ENCODE measurements at regions not wholly inside any gene's neighbourhood (a gene's known extent, or its start where the extent isn't known, plus 50 kb on each side); places are given as distances from the start of the nearest gene placed in this dataset.

DNA sequence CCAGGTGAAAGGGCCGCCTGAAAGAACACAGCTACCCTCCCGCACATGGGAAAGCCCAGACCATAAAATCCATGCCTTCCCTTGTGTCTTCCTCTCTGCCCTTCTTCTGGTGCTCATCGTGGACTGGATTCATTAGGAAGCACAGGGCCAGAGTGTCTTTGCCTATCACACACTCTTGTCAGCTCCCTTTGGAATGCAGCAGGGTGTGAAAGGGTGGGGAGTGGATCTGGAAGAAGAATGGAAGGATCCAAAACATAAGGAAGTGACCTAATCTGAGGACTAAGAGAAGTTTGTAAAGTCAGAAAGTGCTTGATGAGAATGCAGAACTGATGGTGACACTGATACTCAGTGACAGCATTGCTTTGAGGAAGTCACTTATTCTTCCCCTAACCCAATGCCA is 1147.3 kb upstream of the GOT2 start:
- H3K9ac ChIP-seq (ENCODE audit: low read depth in 1 of 2, low read length in 2 of 2): no peak overlapping the region
- no peaks in the 10 kb centered on the region for H3K4me1 ChIP-seq (ENCODE audit: control insufficient read depth in 4 of 4, insufficient read depth in 4 of 4, low read length in 3 of 4)
- no peak for TF ChIP-seq FOXA2 (IDR thresholded peaks at IDR 0.05)
- no peak for TF ChIP-seq YY1 (IDR thresholded peaks at IDR 0.05)
- TF ChIP-seq RXRA (IDR thresholded peaks at IDR 0.05): no peak
- TF ChIP-seq, protein P1, sequence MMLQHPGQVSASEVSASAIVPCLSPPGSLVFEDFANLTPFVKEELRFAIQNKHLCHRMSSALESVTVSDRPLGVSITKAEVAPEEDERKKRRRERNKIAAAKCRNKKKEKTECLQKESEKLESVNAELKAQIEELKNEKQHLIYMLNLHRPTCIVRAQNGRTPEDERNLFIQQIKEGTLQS (IDR thresholded peaks at IDR 0.05): no peak
- TF ChIP-seq, protein P2, sequence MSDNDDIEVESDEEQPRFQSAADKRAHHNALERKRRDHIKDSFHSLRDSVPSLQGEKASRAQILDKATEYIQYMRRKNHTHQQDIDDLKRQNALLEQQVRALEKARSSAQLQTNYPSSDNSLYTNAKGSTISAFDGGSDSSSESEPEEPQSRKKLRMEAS (IDR thresholded peaks at IDR 0.05): no peak
- no peak for TF ChIP-seq RAD21 (IDR thresholded peaks at IDR 0.05)
- TF ChIP-seq NR2F2 (IDR thresholded peaks at IDR 0.05): no peak
- no peak for TF ChIP-seq SP1 (IDR thresholded peaks at IDR 0.05)
- TF ChIP-seq TAF1 (conservative IDR thresholded peaks at IDR 0.05): no peak
- TF ChIP-seq HNF4G (IDR thresholded peaks at IDR 0.05): no peak
- TF ChIP-seq, protein P3, sequence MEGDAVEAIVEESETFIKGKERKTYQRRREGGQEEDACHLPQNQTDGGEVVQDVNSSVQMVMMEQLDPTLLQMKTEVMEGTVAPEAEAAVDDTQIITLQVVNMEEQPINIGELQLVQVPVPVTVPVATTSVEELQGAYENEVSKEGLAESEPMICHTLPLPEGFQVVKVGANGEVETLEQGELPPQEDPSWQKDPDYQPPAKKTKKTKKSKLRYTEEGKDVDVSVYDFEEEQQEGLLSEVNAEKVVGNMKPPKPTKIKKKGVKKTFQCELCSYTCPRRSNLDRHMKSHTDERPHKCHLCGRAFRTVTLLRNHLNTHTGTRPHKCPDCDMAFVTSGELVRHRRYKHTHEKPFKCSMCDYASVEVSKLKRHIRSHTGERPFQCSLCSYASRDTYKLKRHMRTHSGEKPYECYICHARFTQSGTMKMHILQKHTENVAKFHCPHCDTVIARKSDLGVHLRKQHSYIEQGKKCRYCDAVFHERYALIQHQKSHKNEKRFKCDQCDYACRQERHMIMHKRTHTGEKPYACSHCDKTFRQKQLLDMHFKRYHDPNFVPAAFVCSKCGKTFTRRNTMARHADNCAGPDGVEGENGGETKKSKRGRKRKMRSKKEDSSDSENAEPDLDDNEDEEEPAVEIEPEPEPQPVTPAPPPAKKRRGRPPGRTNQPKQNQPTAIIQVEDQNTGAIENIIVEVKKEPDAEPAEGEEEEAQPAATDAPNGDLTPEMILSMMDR (IDR thresholded peaks at IDR 0.05; ENCODE audit: low read depth, low read length, missing input control): no peak
- TF ChIP-seq, protein P4, sequence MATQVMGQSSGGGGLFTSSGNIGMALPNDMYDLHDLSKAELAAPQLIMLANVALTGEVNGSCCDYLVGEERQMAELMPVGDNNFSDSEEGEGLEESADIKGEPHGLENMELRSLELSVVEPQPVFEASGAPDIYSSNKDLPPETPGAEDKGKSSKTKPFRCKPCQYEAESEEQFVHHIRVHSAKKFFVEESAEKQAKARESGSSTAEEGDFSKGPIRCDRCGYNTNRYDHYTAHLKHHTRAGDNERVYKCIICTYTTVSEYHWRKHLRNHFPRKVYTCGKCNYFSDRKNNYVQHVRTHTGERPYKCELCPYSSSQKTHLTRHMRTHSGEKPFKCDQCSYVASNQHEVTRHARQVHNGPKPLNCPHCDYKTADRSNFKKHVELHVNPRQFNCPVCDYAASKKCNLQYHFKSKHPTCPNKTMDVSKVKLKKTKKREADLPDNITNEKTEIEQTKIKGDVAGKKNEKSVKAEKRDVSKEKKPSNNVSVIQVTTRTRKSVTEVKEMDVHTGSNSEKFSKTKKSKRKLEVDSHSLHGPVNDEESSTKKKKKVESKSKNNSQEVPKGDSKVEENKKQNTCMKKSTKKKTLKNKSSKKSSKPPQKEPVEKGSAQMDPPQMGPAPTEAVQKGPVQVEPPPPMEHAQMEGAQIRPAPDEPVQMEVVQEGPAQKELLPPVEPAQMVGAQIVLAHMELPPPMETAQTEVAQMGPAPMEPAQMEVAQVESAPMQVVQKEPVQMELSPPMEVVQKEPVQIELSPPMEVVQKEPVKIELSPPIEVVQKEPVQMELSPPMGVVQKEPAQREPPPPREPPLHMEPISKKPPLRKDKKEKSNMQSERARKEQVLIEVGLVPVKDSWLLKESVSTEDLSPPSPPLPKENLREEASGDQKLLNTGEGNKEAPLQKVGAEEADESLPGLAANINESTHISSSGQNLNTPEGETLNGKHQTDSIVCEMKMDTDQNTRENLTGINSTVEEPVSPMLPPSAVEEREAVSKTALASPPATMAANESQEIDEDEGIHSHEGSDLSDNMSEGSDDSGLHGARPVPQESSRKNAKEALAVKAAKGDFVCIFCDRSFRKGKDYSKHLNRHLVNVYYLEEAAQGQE (IDR thresholded peaks at IDR 0.05): no peak
- H3K27ac ChIP-seq (ENCODE audit: low read depth in 1 of 2, low read length in 2 of 2): no peak overlapping the region
- no peak for DNase-seq (ENCODE audit: low spot score)
- no peak overlapping the region for H3K4me3 ChIP-seq (ENCODE audit: low read depth in 1 of 3, low read length in 3 of 3)
- WGBS: 49% methylated on average over 3 of the region's 3 CpGs
- H3K36me3 ChIP-seq (ENCODE audit: control insufficient read depth in 4 of 4, insufficient read depth in 3 of 4, low read depth in 1 of 4, low read length in 3 of 4): no peaks in the 10 kb centered on the region
- H3K27me3 ChIP-seq (ENCODE audit: control insufficient read depth in 4 of 4, insufficient read depth in 4 of 4, low read length in 3 of 4): no peaks in the 10 kb centered on the region
- no peaks in the 10 kb centered on the region for H3K9me3 ChIP-seq (ENCODE audit: control insufficient read depth in 4 of 4, low read length in 3 of 4)

DNA sequence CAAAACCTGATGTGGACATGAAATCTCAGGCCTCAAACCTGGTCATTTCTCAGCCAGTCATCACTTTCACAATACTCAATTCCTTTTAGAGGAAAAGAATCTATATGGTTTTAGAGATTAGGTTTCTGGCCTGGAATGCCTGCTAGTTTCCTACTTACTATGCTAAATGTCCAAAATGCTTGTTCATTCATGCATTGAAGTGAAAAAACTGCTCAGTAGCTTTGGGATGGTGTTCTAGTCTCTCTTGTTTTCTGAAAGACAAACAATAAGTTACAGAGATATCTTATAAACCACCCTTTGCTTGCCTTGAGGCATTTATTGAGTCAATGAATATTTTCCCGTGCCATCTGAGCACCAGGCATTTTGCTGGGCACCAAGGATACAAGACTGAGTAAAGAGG is 1146.5 kb upstream of the GOT2 start:
- WGBS: 35% methylated on average over 1 of the region's 1 CpG
- Histone ChIP-seq H3K9ac (ENCODE audit: low read depth in 1 of 2, low read length in 2 of 2) (no peak overlapping the region), H3K27ac (ENCODE audit: low read depth in 1 of 2, low read length in 2 of 2) (no peak overlapping the region), H3K27me3 (ENCODE audit: control insufficient read depth in 4 of 4, insufficient read depth in 4 of 4, low read length in 3 of 4) (no peaks in the 10 kb centered on the region), H3K36me3 (ENCODE audit: control insufficient read depth in 4 of 4, insufficient read depth in 3 of 4, low read depth in 1 of 4, low read length in 3 of 4) (no peaks in the 10 kb centered on the region), H3K9me3 (ENCODE audit: control insufficient read depth in 4 of 4, low read length in 3 of 4) (no peaks in the 10 kb centered on the region), H3K4me1 (ENCODE audit: control insufficient read depth in 4 of 4, insufficient read depth in 4 of 4, low read length in 3 of 4) (no peaks in the 10 kb centered on the region), H3K4me3 (ENCODE audit: low read depth in 1 of 3, low read length in 3 of 3) (no peak overlapping the region)
- DNase-seq (ENCODE audit: low spot score): no peak
- no peak for TF ChIP-seq RXRA (IDR thresholded peaks at IDR 0.05)
- no peak for TF ChIP-seq FOXA1 (IDR thresholded peaks at IDR 0.05)
- no peak for TF ChIP-seq NR2F2 (IDR thresholded peaks at IDR 0.05)
- TF ChIP-seq, protein P1 (IDR thresholded peaks at IDR 0.05): no peak
- TF ChIP-seq, protein P3 (IDR thresholded peaks at IDR 0.05; ENCODE audit: low read depth, low read length, missing input control): no peak
- TF ChIP-seq, protein P5, sequence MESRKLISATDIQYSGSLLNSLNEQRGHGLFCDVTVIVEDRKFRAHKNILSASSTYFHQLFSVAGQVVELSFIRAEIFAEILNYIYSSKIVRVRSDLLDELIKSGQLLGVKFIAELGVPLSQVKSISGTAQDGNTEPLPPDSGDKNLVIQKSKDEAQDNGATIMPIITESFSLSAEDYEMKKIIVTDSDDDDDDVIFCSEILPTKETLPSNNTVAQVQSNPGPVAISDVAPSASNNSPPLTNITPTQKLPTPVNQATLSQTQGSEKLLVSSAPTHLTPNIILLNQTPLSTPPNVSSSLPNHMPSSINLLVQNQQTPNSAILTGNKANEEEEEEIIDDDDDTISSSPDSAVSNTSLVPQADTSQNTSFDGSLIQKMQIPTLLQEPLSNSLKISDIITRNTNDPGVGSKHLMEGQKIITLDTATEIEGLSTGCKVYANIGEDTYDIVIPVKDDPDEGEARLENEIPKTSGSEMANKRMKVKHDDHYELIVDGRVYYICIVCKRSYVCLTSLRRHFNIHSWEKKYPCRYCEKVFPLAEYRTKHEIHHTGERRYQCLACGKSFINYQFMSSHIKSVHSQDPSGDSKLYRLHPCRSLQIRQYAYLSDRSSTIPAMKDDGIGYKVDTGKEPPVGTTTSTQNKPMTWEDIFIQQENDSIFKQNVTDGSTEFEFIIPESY (IDR thresholded peaks at IDR 0.05): no peak
- TF ChIP-seq HNF4A (conservative IDR thresholded peaks at IDR 0.05): no peak
- no peak for TF ChIP-seq SP1 (IDR thresholded peaks at IDR 0.05)
- TF ChIP-seq HNF4G (IDR thresholded peaks at IDR 0.05): no peak
- TF ChIP-seq FOXA2 (IDR thresholded peaks at IDR 0.05): no peak
- no peak for TF ChIP-seq TAF1 (conservative IDR thresholded peaks at IDR 0.05)
- TF ChIP-seq, protein P2 (IDR thresholded peaks at IDR 0.05): no peak
- TF ChIP-seq, protein P4 (IDR thresholded peaks at IDR 0.05): no peak
- no peak for TF ChIP-seq RAD21 (IDR thresholded peaks at IDR 0.05)
- TF ChIP-seq EGR1 (IDR thresholded peaks at IDR 0.05; ENCODE audit: low read depth in 2 of 2): no peak

Measured in liver (tissue), 8 donors.